ENCODE measurements at regions not wholly inside any gene's neighbourhood (a gene's known extent, or its start where the extent isn't known, plus 50 kb on each side); places are given as distances from the start of the nearest gene placed in this dataset.
"Not testable (repeated sequence)": the region's sequence is repeated elsewhere in the genome, so short reads cannot be mapped to it uniquely, and the experiment has no call there.

DNA sequence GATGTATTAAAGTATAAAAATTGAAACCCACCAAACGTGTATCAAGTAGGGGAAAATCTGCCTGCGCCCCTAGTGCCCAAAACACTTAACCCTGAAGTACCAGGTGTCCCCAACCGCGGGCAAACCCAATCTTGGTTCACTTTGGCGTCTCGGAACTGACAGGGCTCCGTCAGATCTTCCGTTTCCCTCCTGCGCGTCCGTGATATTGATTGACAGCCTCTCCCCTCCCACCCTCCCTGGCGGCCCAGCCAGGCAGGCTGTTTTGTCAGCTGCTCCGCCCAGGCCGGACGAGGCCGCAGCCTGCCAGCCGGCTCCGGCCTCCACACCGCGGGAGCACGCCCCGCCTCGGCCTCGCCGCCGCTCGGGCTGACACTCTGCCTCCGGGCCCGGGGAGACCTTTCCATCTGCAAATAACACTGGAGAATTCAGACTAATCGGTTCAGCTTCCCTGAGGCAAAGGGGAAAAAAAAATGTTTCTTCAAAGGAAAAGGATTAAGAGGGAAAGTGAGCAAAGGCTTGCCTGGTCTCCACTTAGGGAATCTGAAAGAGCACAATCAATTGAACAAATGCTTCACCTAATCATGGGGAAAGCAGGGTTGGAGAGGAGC lies 234.9 kb upstream of the MCHR2 start:
- peak; percentile 11 for DNase-seq (ENCODE audit: low read depth, low spot score)

DNA sequence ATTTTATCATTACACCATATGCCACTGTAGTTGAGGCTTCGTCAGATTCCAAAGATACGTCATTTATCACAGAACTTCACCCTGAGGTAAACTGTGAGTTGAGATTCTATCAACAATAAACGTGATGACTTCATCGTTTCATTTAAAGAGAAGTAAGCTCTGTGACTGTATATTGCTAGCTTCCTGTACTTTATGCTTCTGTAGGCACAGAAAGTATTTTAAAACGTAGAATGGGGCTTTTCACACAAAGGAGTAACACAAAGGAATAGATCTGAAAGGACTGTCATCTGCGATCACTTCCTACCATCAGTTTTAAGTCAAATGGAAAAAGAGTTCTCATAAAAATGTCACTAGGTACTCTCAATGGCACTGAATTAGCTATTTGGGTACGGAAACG lies 234.4 kb upstream of the MCHR2 start:
- no peak for DNase-seq (ENCODE audit: low read depth, low spot score)

DNA sequence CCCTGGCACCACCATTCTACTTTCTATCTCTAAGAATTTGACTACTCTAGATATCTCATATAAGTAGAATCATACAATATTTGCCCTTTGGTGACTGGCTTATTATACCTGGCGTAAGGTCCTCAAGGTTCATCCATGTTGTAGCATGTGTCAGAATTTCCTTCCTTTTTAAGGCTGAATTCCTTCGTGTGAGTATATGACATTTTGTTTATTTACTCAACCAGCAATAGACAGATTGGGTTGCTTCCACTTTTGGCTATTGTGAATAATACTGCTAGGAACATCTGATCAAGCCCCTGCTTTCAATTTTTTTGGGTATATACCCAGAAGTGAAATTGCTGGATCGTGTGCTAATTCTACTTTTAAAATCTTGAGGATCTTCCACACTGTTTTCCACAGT lies 232.8 kb upstream of the MCHR2 start:
- DNase-seq (ENCODE audit: low read depth, low spot score) = no peak

DNA sequence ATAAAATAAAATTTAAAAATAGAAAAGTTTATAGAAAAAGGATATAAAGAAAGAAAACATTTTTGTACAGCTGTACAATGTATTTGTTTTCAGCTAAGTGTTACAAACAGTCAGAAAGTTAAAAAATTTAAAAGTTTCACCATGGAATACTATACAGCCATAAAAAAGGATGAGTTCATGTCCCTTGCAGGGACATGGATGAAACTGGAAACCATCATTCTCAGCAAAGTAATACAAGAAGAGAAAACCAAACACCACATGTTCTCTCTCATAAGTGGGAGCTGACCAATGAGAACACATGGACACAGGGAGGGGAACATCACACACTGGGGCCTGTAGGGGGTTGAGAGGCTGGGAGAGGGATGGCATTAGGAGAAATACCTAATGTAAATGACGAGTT lies 229.9 kb upstream of the MCHR2 start:
- DNase-seq (ENCODE audit: low read depth, low spot score) = not testable (repeated sequence)

DNA sequence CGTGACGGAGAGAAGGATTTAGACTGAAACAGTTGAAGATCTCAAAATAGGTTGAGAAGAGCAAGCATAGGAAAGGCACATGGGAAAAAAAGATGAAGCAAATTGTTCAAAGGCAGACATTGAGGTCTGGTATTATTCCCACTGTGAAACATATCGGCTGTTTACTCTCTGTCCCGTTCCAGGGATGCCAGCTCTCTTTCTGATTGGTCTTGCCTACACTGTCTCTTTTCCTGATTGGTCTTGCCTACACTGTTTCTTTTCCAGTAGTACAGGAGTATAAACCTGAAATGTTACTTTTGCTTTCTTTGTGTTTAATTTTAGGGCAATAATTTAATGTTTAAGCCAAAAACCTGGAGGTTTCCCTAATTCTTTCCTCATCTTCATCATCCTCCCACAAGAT lies 226.5 kb upstream of the MCHR2 start:
- DNase-seq (ENCODE audit: low read depth, low spot score) = no peak

DNA sequence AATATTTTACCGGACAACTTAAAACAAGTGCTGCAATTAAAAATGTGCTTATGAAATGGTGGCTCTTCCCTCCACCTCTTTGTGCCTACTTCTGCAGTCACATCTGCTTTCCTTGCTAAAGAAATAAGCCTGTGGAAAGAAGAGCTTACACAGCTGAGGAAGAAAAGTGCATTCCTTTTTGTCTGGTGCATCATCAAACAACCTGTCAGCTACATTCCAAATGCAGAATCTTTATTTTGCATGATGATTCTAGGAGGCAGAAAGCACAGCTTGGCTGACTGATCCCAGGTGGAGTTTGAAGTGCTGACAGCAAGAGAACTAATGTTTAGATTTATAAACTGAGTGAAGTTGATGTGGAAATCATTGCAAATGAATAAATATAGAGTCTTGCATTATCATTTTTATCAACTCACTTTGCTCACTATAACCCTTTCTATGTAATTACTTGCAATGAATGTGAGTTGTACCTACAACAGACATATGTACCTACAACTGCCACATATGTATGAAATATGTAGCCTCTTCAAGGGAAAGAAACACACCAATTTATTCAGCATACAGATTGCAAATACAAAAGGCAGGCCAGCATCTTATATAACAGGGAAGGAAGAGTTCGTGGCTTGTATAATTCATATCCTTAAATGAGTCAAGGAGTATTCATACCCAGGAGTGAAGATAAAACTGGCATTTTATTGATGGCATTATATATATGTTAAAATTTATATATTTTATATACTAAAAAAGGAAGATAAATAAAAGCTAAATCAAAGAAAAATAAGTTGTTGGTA lies 223.4 kb upstream of the MCHR2 start:
- DNase-seq (ENCODE audit: low read depth, low spot score) = no peak

DNA sequence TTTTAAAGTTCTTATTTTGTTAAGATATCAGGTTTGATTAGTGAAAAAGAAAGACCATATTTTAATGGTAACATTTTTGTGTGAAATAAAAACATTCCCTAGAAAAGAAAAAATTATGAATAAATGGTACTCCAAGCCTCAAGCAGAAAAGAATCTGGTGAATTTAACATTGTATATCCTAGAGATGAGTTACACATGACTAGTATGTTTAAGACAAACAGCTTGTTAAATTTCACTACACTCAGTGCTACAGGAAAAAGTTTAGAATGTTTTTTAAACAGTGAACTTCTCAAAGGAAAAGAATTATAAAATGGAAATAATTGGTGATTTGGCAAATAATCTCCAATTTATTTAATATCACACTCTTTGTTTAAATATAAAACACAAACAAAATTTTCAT lies 222.7 kb upstream of the MCHR2 start:
- DNase-seq (ENCODE audit: low read depth, low spot score) = no peak

DNA sequence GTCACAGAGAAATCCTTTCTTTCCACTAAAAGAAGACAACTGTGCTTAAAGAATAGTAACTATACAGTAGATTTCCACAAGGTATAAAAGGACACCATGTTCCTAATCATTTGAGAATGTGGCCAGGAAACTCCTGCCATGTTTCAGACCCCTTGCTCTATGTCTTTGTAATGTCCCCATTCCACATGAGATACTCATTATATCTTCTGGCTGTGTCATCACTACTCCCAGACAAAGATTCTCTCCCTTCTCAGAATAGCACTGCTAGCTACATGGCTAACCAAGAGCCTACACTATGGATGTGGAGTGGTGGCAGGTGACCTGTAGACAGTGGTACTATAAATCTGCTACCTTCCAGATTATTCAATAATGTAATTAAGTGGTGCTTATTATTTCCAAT lies 218.1 kb upstream of the MCHR2 start:
- DNase-seq (ENCODE audit: low read depth, low spot score) = no peak

DNA sequence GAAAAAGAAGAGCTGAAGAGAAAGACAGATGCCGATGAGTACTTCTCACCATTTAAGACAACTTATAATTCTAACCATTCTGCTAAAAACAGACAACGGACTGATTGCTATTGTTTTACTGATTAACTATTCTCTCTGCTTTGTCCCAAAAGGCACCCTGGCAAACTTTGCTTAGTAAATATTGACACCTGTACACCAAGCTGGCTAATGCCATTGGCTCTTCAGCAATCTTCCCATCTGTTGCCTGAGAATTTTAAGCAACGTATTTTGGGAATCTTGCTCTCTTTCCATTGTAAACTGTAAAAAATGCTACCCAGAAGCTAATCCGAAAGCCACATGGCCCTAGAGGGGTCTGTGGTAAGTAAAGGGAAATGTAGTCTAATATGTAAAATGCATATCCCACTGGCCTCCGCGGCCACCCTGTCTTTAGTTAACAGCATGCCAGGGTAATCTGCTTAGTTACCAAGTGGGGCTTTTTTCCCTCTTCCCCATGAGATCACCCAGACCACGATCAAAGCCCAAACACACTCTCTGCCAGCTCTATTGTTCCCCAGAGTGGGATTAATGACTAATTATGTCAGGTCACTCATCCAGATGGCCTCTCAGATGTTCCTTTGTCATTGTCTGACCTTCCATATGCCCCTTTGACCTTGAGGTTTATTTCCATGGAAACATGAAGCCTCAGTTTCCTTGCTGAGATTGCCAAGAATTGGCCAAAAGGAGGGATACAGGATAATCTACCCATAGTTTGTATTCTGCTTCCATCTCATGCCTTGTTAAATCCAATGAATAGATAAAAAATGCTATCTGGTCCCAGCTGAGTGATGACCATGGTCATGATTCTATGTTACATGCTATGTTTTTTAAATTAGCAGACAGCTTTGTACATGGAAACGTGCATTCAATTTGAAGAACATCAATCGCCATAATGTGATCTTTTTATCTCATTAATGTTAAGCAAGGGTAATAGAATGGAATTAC lies 216.4 kb upstream of the MCHR2 start:
- DNase-seq (ENCODE audit: low read depth, low spot score) = no peak

DNA sequence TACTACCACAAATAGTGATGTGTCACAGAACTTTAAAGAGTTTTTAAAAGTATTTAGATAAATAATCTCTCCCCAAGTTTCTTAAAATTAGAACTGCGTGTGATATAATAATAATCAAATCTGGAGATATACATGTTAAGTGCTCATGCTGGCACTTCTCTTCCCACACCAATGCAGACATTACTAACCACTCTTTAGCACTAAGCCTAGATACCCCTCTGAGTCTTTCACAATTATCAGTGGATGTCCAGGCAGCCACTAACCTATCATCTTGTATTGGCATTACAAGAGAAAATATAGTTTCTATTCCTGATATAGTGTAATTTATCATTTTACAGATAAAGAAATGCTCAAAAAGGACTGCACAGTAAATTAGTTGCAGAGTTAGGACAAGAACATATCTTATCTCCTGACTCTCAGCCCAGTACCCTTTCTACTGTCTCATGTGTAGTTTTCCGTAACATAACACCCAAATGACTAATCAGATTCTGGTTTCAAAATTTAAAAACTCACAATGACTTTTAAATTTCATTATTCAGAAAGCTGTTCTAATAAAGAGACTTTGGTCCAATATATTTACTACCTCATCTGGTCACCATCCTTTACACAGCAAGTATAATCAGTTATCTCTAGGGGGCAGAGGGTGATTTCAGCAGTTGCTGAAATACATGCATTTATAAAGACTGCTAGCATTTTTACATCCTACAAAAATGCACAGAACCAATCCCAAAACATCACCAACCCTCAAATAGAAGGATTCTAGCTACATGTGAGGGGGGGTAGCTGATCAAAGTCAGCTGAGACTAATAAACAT lies 215.5 kb upstream of the MCHR2 start:
- DNase-seq (ENCODE audit: low read depth, low spot score) = no peak

DNA sequence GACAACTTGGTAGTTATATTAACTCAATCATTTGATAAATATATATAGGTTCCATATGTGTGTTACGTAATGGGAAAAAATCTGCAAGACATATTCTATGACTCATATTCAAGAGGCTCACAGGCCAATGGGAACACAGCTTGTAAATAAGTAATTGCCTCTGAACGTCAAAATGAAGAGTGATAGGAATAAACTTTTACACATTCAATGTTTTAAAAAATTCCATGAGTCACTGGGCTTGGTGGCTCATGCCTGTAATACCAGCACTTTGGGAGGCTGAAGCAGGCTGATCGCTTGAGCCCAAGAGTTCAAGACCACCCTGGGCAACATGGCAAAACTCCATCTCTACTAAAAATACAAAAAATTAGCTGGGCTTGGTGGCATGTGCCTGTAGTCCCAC lies 209.4 kb upstream of the MCHR2 start:
- DNase-seq (ENCODE audit: low read depth, low spot score) = peak; percentile 24

DNA sequence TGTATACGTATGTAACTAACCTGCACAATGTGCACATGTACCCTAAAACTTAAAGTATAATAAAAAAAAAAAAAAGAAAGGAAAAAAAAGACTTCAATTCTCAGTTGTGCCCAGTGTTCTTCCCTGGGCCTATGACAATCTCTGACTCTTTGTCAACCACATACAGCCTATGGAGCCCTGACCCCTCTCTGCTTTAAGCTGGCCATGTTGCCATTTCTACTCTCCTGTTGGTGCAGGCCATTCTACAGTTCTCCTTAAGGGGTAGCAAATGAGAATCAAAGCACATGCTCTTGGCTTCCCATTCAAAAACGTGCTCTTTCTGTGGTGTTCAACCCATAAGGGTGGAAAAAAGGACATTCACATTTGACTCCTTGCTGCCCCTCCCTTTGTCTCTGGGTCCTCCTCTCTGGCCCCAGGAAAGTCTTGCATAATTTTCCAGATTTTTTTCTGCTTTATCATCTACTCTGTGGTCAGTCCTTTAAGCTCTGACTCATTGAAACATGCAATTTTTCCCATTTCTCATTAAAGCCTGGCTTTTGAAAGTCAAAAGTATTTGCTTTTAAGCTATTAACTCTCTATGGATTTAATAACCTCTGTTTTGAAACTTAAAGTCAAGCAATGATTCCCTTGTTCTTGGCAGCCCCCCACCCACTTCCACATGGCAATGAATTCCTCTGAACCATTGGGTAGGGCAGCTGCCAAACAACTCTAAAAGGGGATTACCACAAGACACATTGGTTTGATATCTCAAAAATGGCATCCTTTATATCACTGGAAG lies 208.6 kb upstream of the MCHR2 start:
- peak; percentile 46 for DNase-seq (ENCODE audit: low read depth, low spot score)

DNA sequence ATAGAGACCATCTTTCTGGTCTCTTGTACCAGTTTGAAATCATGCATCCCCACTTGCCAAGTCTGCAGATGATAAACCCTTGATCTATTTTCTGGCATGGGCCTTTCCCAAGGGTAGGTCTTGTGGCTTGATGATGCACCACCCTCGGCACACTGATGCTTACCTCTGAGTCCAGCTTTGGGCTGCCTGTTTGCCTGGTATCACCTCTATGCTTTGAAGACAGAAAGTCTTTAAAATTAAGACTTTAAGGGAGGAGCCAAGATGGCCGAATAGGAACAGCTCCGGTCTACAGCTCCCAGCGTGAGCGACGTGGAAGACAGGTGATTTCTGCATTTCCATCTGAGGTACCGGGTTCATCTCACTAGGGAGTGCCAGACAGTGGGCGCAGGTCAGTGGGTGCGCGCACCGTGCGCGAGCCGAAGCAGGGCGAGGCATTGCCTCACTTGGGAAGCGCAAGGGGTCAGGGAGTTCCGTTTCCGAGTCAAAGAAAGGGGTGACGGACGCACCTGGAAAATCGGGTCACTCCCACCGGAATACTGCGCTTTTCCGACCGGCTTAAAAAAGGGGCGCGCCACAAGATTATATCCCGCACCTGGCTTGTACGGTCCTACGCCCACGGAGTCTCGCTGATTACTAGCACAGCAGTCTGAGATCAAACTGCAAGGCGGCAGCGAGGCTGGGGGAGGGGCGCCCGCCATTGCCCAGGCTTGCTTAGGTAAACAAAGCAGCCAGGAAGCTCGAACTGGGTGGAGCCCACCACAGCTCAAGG lies 202.4 kb upstream of the MCHR2 start:
- DNase-seq (ENCODE audit: low read depth, low spot score) = not testable (repeated sequence)

DNA sequence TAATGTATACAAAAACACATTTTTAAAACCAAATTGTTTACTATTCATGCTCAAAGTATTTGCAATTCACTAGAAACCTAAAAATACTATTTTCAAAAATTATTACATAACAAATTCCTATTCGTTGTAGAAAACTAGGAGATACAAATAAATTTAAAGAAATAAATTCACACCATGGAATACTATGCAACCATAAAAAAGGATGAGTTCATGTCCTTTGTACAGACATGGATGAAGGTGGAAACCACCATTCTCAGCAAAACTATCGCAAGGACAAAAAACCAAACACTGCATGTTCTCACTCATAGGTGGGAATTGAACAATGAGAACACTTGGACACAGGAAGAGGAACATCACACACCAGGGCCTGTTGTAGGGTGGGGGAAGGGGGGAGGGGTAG lies 201.2 kb upstream of the MCHR2 start:
- not testable (repeated sequence) for DNase-seq (ENCODE audit: low read depth, low spot score)

DNA sequence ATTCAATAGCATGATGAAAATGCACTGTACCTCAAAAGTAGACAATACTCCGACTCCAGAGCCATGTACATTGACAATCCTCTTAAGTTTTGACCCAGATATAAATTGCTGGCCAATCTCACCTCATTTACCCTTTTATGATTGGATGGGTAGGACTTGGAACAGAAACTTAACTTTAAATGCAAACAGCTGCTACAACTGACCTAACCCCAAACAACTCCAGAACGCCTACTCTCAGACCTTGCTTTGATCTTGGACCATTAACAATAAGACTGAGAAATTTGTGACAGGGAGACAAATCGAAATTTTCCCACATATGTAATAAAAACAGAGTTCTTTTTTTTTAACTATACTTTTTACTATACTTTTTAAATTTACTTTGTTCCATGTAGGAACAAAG lies 200.5 kb upstream of the MCHR2 start:
- DNase-seq (ENCODE audit: low read depth, low spot score) = no peak

DNA sequence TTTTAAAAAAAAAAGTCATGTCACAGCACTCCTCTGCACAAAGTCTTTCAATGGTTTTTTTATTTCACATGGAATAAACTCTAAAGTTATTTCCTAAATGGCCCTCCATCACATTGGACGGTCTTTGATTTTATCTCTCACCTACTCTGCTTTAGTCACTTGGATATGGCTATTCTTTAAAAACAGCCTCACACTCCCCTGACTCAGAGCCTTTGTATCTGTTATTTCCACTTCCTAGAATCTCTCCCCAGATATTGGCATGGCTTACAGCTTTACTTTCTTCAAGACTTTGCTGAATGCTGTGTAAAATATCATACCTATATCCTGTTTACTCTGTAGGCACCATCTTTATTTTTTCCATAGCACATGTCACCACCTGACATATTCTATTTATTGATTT lies 194.7 kb upstream of the MCHR2 start:
- DNase-seq (ENCODE audit: low read depth, low spot score) = no peak

DNA sequence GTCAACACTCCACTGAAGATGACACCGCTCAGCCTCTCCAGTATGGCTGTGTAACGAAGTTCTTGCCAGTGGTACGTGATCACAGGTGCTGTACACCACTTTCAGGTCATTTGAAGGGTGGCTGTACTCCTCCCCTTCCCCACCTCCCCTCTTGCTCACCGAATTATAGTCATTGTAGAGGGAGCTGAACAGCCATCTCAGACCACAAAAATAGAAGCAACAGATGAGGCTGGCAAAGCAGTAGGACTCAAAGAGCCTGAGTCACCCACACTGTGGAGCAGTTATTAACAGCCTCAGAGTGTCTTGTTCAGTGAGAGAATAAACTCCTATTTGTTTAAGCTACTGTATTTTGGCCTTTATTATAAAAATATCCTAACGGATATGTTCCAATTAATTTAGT lies 192.5 kb upstream of the MCHR2 start:
- DNase-seq (ENCODE audit: low read depth, low spot score) = no peak

DNA sequence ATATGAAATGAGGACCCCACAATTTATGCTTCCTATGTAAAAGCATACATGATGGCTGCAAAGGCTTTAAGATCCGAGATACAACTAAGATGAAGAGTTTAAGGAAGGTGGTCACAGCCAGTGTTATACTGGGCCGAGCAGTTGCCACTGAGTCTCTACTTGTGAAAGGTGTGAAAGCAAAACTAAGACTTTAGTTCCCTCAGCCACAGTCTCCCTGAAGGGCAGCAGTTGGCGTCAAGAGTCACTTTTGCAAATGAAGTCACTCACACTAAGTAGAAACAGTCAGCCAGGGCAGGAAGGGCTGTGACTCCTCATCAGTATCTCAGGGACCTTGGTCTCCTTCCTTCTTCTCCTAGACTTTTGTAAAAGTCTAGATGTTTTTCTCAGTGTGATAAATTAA lies 191.6 kb upstream of the MCHR2 start:
- DNase-seq (ENCODE audit: low read depth, low spot score) = no peak

DNA sequence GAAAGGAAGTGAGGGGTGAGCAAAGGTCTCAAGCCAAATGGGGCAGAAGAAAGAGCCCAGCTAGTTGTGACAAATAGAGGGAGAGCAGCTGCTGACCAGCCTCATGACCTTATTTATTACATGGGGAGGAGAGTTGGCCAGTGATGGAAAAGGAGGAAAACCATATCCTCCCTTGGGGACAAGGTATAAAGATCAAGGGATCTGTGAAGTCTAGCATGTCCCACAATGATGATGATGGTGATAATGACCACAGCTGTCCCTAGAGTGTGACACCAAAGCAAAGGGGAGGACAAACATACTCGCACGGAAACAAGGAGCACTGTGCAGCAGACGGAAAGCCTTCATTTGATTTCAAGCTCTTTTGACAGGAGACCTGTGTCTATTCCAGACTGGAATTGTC lies 190.4 kb upstream of the MCHR2 start:
- no peak for DNase-seq (ENCODE audit: low read depth, low spot score)

DNA sequence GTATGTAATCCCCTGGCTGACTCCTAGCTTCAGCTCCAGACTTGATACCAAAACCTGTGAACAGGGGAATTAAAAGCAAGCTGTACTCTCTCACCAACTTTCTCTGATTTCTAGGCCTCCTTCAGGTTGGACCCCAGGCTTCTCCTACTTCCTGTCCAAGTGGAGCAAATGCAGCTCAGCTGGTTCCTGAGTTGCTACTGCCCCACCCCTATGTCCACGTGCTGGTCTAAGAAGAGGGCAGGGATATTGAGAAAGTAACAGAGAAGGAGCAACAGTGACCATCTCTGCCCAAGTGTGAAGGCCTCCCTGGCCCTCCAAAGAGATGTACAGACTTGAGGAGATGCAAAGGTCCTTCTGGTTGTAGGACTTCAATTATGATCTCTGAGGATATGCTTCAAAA lies 188.3 kb upstream of the MCHR2 start:
- DNase-seq (ENCODE audit: low read depth, low spot score) = no peak

Measured in brain pericyte (primary cell).